K562 (cell line): ENCODE measurements at regions not wholly inside any gene's neighbourhood (a gene's known extent, or its start where the extent isn't known, plus 50 kb on each side); places are given as distances from the start of the nearest gene placed in this dataset.

Experiments used
- CC2D1A ChIP-seq: fragments of 450-650 bp; IDR thresholded peaks from 2 replicates; pipeline ENCODE4 v1.6.1; 2017; ENCODE audit warnings: mild to moderate bottlenecking
- CTCF ChIP-seq, 3 experiments: IDR thresholded peaks in 2 of 3; conservative IDR thresholded peaks in 1 of 3; 2 replicates each; pipeline ENCODE4 v1.5.1; 2011 to 2012; ENCODE audit warnings: low read length in 3 of 3, mild to moderate bottlenecking in 3 of 3, control low read depth in 2 of 3, improper control_type of control experiment in 1 of 3, inconsistent platforms in 1 of 3, low read depth in 1 of 3, mixed read lengths in 1 of 3, moderate library complexity in 1 of 3; ENCODE audit not compliant: insufficient read depth in 2 of 3
- ELF4 ChIP-seq: fragments of 450-650 bp; formaldehyde crosslinking; IDR thresholded peaks from 2 replicates; pipeline ENCODE4 v1.4.0; 2022; ENCODE audit warnings: missing genetic modification characterization
- HDAC1 ChIP-seq, 2 experiments: fragments of 450-650 bp; IDR thresholded peaks; 2 replicates each; pipeline ENCODE4 v1.6.1; 2016 to 2017; ENCODE audit warnings: inconsistent platforms in 1 of 2, mild to moderate bottlenecking in 1 of 2, moderate library complexity in 1 of 2
- HMGXB4 ChIP-seq: sonication (generic); formaldehyde crosslinking; IDR thresholded peaks from 2 replicates; pipeline ENCODE4 v1.8.1; 2023; ENCODE audit warnings: mild to moderate bottlenecking, missing genetic modification reagents
- PML ChIP-seq: IDR thresholded peaks from 2 replicates; pipeline ENCODE4 v1.6.1; 2012; ENCODE audit warnings: low read length, inconsistent platforms
- POLR2A ChIP-seq: fragments of 450-650 bp; conservative IDR thresholded peaks from 2 replicates; pipeline ENCODE4 v1.6.1; 2016
- SAP30 ChIP-seq: fragments of 200-600 bp; sonication (generic); IDR thresholded peaks from 2 replicates; pipeline ENCODE4 v1.6.1; 2012; ENCODE audit warnings: borderline replicate concordance, low read depth, mild to moderate bottlenecking, moderate library complexity, low read length, control low read depth, inconsistent platforms; ENCODE audit not compliant: insufficient read depth, poor library complexity, severe bottlenecking
- SIX5 ChIP-seq, 2 experiments: IDR thresholded peaks; 2 replicates each; pipeline ENCODE4 v1.6.1; 2011; ENCODE audit warnings: low read length in 2 of 2, borderline replicate concordance in 1 of 2, low read depth in 1 of 2, mild to moderate bottlenecking in 1 of 2, moderate library complexity in 1 of 2; ENCODE audit not compliant: insufficient read depth in 1 of 2
- YBX1 ChIP-seq: fragments of 450-650 bp; IDR thresholded peaks from 2 replicates; pipeline ENCODE4 v1.7.1; 2016; ENCODE audit warnings: mild to moderate bottlenecking
- ZNF232 ChIP-seq: sonication (generic); formaldehyde crosslinking; IDR thresholded peaks from 2 replicates; pipeline ENCODE4 v1.8.0; 2022; ENCODE audit warnings: mild to moderate bottlenecking, missing genetic modification reagents

GRCh38 chr15:39508536-39508935 lies 72.3 kb upstream of the THBS1 start:
- TF ChIP-seq ELF4 (no peak), CTCF (IDR thresholded peaks at IDR 0.05 in 2 of 3, conservative IDR thresholded peaks at IDR 0.05 in 1 of 3; ENCODE audit: insufficient read depth in 2 of 3, low read depth in 1 of 3, low read length in 3 of 3) (no peak), CC2D1A (no peak), SAP30 (no peak), POLR2A (no peak), SIX5 (IDR thresholded peaks at IDR 0.05; ENCODE audit: borderline replicate concordance in 1 of 2, insufficient read depth in 1 of 2, low read depth in 1 of 2, low read length in 2 of 2) (no peak), HMGXB4 (CRISPR knock-in tag) (no peak), HDAC1 (IDR thresholded peaks at IDR 0.05) (no peak), YBX1 (no peak), PML (no peak), ZNF232 (CRISPR knock-in tag) (no peak)
